Stimulated activated CD8-positive, alpha-beta memory T cell treated with anti-CD3 and anti-CD28 coated beads, Interleukin-2, amount 100 ng/mL, for 1 hour (primary cell): ENCODE measurements at regions not wholly inside any gene's neighbourhood (a gene's known extent, or its start where the extent isn't known, plus 50 kb on each side); places are given as distances from the start of the nearest gene placed in this dataset.
A peak's percentile ranks its signal among the peaks of the same experiment; 100 is the strongest.
"Not testable (repeated sequence)": the region's sequence is repeated elsewhere in the genome, so short reads cannot be mapped to it uniquely, and the experiment has no call there.

ENCODE experiments used
- DNase-seq, 2 donors: peaks; one replicate each; pipeline ENCODE4 v3.0.0-alpha.2; 2020; ENCODE audit warnings: low read depth in 2 of 2

DNA sequence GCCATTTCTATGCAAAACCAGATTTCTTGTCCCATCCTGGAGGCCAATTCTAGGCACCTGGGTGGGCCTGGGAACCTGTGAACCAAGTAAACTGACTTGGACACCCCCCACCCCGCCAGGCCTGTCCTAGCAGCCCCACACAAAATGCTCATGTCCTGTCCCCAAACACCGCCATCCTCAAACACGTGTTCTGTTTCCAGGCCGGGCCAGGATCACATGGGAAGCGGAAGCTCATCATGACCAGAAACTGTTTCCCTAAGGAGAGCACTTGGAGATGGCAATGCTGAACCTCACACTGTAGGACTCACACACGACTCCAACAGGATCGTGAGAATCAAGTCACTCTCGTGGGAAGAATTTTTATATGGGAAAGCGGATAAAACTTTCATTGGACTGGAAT, 78.7 kb upstream of the DRD5 start:
- not testable (repeated sequence) for DNase-seq

DNA sequence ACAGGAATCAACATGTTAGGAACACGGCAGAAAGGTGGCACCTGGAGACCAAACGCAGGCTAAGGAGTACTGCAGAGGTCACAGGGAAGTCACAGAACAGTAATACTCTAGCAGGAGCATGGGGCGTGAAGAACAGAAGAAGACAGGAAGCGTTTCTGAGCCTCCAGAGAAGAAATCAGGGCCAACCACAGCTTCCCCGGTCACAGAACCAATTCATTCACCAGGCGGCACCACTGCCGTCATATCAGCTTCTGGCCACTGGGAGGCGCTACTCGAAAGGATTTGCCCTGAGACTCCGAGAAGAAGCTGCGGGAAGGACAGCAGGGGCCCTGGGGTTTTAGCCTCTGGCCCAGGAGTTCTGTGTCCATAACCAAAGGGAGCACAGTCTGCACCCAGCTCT, 78.0 kb upstream of the DRD5 start:
- DNase-seq: peak; percentile 13 to 14

DNA sequence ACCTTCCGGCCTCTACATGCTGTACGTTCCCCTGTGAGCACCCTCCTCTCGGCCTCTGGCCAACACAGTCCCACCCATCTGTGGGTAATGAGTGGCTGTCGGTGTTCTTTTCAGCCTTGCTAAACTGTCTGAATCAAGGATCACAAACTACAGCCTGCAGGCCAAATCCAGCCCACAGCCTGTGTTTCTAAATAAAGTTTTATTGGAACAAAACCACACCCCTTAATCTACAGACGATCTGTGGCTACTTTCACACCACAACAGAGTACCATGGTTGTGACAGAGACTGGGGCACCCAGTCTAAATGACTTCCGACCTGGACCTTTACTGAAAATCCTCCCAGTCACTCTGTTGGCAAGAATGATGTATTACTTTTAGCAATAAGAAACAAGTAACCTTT, 77.3 kb upstream of the DRD5 start:
- DNase-seq: not testable (repeated sequence)

DNA sequence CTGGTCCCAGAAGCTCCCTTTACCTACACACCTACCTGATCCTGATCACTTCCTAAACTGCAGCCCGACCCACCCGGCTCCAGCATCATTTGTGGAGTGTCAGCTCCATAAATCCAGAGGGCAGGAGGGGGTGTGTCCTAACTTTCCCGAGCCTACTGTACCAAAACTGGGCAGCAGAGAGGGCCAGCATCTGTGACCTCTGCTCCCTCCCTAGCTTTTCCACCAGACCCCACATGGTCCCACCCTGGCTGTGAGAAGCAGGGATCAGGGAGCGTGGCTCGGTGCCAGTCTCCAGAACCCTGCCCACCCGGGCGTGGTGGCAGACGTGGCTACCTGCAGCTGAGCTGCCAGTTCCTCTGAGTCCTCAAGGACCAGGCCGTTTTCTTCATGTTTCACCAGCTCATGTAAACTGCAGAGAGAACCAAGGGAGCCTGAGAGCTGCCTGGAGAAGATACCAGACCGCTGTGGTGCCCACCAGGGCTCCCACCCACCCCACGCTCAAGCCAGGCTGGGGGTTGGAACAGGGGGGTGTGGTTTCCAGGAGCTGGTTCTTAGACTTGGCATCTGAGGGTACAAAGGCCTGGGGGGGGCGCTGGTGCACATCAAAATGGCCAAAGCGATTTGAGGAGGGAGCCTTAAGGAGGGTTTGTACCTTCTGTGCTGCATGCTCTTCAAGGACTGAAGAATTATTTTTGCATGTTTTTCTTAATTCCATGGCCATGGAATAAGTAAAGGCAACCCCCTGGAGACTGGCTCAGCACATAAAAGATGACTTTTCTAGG, 76.7 kb upstream of the DRD5 start:
- no peak for DNase-seq

- not testable (repeated sequence) for DNase-seq
Observed at GRCh38 chr4:9707281-9707680, 74.2 kb upstream of the DRD5 start.

DNA sequence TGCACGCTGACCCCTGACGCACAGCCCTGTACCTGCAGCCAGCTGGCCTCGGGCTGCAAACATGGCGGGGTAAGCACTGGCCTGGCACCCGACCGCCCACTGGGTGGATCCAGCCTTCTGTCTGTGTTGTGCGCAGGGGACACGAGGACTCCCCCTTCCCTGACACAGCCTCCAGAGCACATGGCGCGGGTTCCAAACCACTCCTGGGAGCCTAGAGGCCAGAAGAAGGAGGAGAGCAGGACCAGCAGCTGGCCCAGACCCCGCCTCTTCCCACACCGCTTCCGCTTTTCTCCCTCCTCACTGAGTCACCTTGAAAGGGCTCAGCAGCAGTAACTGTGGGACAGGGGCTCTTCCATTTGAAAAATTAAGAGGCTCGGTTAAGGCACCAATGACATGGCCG, 73.5 kb upstream of the DRD5 start:
- not testable (repeated sequence) for DNase-seq

DNA sequence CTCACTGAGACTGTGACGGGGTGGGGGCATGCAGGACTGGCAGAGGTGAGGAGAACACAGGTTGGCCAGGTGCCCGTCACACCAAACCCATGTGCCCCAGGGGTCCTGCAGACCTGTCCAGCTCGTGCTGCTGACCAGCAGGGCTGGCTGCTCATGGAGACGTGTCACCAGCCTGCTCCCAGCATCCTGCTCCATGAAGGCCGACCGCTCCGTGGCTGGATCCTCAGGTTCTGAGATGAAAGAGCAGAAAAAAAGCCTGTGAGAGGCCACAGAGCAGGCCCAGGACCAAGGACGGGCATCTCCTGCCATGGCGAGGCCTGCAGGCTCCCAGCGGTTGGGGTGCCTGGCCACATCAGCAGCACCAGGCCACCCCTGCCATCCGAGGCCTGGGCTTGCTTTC, 71.7 kb upstream of the DRD5 start:
- DNase-seq: no peak

- DNase-seq: not testable (repeated sequence)
Observed at GRCh38 chr4:9715271-9715670, 66.2 kb upstream of the DRD5 start.

GRCh38 chr4:9716093-9716492, 65.3 kb upstream of the DRD5 start:
- no peak for DNase-seq

- not testable (repeated sequence) for DNase-seq
Observed at GRCh38 chr4:9718246-9718939, 63.0 kb upstream of the DRD5 start.

GRCh38 chr4:9722131-9722530, 59.3 kb upstream of the DRD5 start:
- not testable (repeated sequence) for DNase-seq
